ENCODE measurements at regions not wholly inside any gene's neighbourhood (a gene's known extent, or its start where the extent isn't known, plus 50 kb on each side); places are given as distances from the start of the nearest gene placed in this dataset.

- TF ChIP-seq, protein P1, sequence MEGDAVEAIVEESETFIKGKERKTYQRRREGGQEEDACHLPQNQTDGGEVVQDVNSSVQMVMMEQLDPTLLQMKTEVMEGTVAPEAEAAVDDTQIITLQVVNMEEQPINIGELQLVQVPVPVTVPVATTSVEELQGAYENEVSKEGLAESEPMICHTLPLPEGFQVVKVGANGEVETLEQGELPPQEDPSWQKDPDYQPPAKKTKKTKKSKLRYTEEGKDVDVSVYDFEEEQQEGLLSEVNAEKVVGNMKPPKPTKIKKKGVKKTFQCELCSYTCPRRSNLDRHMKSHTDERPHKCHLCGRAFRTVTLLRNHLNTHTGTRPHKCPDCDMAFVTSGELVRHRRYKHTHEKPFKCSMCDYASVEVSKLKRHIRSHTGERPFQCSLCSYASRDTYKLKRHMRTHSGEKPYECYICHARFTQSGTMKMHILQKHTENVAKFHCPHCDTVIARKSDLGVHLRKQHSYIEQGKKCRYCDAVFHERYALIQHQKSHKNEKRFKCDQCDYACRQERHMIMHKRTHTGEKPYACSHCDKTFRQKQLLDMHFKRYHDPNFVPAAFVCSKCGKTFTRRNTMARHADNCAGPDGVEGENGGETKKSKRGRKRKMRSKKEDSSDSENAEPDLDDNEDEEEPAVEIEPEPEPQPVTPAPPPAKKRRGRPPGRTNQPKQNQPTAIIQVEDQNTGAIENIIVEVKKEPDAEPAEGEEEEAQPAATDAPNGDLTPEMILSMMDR (conservative IDR thresholded peaks at IDR 0.05; ENCODE audit: low read depth, low read length), result peak; percentile 12
- DNase-seq (ENCODE audit: low read depth), result no peak
- H3K4me3 ChIP-seq (ENCODE audit: low read length), result no peak overlapping the region
Observed at GRCh38 chr2:48912110-48912509, 156.6 kb upstream of the LHCGR start.

- TF ChIP-seq, protein P1 (conservative IDR thresholded peaks at IDR 0.05; ENCODE audit: low read depth, low read length), result no peak
- DNase-seq (ENCODE audit: low read depth), result no peak
- H3K4me3 ChIP-seq (ENCODE audit: low read length), result no peak overlapping the region
Observed at GRCh38 chr2:48910961-48911360, 155.4 kb upstream of the LHCGR start.

- DNase-seq (ENCODE audit: low read depth), result no peak
- H3K4me3 ChIP-seq (ENCODE audit: low read length), result no peak overlapping the region
- TF ChIP-seq, protein P1 (conservative IDR thresholded peaks at IDR 0.05; ENCODE audit: low read depth, low read length), result no peak
Observed at GRCh38 chr2:48906633-48907032, 151.1 kb upstream of the LHCGR start.

- DNase-seq (ENCODE audit: low read depth), result no peak
- H3K4me3 ChIP-seq (ENCODE audit: low read length), result no peak overlapping the region
Observed at GRCh38 chr2:48905696-48906095, 150.2 kb upstream of the LHCGR start.

GRCh38 chr2:48902521-48902920 lies 147.0 kb upstream of the LHCGR start:
- TF ChIP-seq, protein P1 (conservative IDR thresholded peaks at IDR 0.05; ENCODE audit: low read depth, low read length), result no peak
- no peak overlapping the region for H3K4me3 ChIP-seq (ENCODE audit: low read length)
- DNase-seq (ENCODE audit: low read depth), result no peak

More at GRCh38 chr2:48905696-48906095, 150.2 kb upstream of the LHCGR start:
- TF ChIP-seq, protein P1 (conservative IDR thresholded peaks at IDR 0.05; ENCODE audit: low read depth, low read length), result no peak

DNA sequence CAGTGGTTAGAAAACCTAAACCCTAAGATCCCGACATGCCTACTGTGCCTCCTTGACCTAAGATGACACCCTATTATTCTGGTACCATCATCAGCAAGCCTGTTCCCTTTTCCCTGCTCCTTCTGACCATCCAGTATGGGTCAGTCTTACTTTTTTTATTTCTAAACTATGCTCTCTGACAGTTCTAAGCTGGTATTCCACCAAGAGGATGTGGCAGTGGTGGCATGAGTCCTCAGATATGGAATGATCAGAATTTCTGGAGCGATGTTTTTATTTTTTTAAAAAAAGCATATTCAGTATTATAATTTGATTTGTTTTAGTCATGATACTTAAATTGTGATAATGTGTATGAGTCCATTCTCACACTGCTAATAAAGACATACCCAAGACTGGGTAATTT lies 145.9 kb upstream of the LHCGR start:
- H3K4me3 ChIP-seq (ENCODE audit: low read length), result no peak overlapping the region
- DNase-seq (ENCODE audit: low read depth), result no peak
- TF ChIP-seq, protein P1 (conservative IDR thresholded peaks at IDR 0.05; ENCODE audit: low read depth, low read length), result no peak

DNA sequence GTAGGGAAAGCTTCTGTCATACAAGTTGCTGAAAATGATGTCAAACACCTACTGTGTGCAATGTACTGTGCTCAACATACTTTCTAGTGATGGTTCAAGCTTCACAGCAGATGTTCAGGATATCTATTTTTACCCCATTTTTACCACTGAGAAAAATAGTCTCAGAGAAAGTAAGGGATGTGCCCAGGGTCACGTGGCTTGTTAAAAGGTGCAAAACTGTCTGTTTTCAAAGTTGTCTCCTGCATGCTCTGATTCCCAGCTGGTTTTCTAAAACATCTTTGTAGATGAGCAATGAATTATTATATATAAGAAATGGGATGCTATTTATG lies 145.5 kb upstream of the LHCGR start:
- TF ChIP-seq, protein P1 (conservative IDR thresholded peaks at IDR 0.05; ENCODE audit: low read depth, low read length), result no peak
- H3K4me3 ChIP-seq (ENCODE audit: low read length), result no peak overlapping the region
- no peak for DNase-seq (ENCODE audit: low read depth)
